ENCODE measurements at regions not wholly inside any gene's neighbourhood (a gene's known extent, or its start where the extent isn't known, plus 50 kb on each side); places are given as distances from the start of the nearest gene placed in this dataset.

GRCh38 chr7:110336423-110336822, 754.5 kb upstream of the LRRN3 start:
- no peak for TF ChIP-seq GATA3 (IDR thresholded peaks at IDR 0.05; ENCODE audit: low read depth, low read length)
- no peak for TF ChIP-seq GATA2 (IDR thresholded peaks at IDR 0.05; ENCODE audit: low read depth, low read length)

GRCh38 chr7:110337646-110338045, 753.3 kb upstream of the LRRN3 start:
- TF ChIP-seq GATA3 (IDR thresholded peaks at IDR 0.05; ENCODE audit: low read depth, low read length) (no peak), GATA2 (IDR thresholded peaks at IDR 0.05; ENCODE audit: low read depth, low read length) (no peak)

- TF ChIP-seq GATA3 (IDR thresholded peaks at IDR 0.05; ENCODE audit: low read depth, low read length) (no peak), GATA2 (IDR thresholded peaks at IDR 0.05; ENCODE audit: low read depth, low read length) (no peak)
Observed at GRCh38 chr7:110347081-110347480, 743.8 kb upstream of the LRRN3 start.

- TF ChIP-seq GATA2 (IDR thresholded peaks at IDR 0.05; ENCODE audit: low read depth, low read length) (no peak), GATA3 (IDR thresholded peaks at IDR 0.05; ENCODE audit: low read depth, low read length) (no peak)
Observed at GRCh38 chr7:110356438-110356837, 734.5 kb upstream of the LRRN3 start.

GRCh38 chr7:110358028-110358427, 732.9 kb upstream of the LRRN3 start:
- no peak for TF ChIP-seq GATA2 (IDR thresholded peaks at IDR 0.05; ENCODE audit: low read depth, low read length)
- no peak for TF ChIP-seq GATA3 (IDR thresholded peaks at IDR 0.05; ENCODE audit: low read depth, low read length)

DNA sequence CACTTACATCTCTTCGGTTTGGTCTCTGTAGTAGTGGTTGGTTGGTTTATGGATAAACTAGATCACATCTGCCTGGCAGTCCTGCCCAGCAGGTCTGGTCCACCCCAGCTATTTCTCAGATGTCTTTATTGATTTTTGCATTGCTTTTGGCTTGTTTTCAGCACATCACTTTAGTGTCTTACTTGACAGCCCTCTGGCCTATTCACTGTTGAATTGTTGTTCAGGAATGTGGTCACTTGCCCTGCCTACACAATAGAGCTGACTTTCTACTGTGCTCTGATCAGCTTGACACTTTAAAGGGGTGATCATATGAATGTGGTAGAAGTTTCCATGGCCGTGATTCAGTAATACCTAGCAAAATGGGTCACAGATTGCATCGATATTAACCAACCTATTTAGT, 719.2 kb upstream of the LRRN3 start:
- TF ChIP-seq GATA3 (IDR thresholded peaks at IDR 0.05; ENCODE audit: low read depth, low read length) (no peak), GATA2 (IDR thresholded peaks at IDR 0.05; ENCODE audit: low read depth, low read length) (no peak)

DNA sequence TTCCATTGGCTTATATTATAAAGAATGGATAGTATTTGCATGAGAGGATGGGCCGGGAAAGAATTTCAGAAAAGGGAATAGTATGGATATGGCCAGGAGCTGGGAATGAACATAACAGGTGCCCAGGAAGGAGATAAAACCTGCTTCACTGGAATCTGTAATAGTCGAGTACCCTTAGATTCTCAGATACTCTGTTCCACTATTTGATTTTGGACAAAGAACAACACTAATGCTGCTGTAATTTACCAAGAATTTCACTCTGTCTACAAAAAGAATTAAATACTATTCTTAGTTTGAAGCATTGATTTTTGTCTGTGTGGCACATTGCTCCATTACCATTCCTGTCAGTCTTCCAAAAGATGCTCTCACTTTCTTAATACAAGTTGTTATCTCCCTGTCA, 718.2 kb upstream of the LRRN3 start:
- no peak for TF ChIP-seq GATA3 (IDR thresholded peaks at IDR 0.05; ENCODE audit: low read depth, low read length)

DNA sequence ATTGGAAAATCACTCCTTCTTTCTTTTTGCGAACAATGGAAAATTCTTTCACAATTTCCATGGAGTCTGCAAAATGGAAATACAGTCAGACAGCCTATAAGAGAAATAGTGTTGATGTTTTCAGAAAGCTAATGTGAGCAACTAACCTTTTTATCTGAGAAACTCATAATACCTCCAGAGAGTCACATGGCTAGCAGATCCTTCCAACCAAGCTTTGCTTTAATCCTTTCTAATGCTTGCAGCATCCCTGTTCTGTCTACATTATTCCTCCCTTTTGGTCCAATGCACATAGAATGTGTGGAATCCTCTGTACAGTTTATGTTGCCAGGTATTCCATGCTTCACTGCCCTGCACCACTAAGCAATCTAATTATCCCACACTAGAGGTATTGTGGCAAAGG, 717.5 kb upstream of the LRRN3 start:
- no peak for TF ChIP-seq GATA2 (IDR thresholded peaks at IDR 0.05; ENCODE audit: low read depth, low read length)
- TF ChIP-seq GATA3 (IDR thresholded peaks at IDR 0.05; ENCODE audit: low read depth, low read length): no peak

- TF ChIP-seq GATA2 (IDR thresholded peaks at IDR 0.05; ENCODE audit: low read depth, low read length) (no peak), GATA3 (IDR thresholded peaks at IDR 0.05; ENCODE audit: low read depth, low read length) (no peak)
Observed at GRCh38 chr7:110373859-110374258, 717.1 kb upstream of the LRRN3 start.

DNA sequence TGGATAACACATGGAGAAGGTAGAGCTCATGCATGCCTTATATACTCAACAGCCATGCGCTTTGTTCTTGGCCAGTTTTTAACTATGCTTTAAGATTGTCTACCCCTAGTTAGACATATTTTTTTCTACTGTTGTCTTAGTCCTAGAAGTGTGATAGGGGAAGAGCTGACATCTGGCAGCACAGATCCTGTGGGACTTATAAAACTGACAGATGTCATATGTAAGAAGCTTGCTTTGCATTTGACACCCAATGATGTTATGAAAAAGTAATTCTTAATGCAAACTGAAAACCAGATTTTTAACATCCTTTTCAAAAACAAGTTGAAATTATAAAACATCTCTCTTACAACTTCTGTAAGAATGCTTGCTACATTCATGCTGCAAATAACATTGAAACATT, 715.9 kb upstream of the LRRN3 start:
- TF ChIP-seq GATA3 (IDR thresholded peaks at IDR 0.05; ENCODE audit: low read depth, low read length) (no peak), GATA2 (IDR thresholded peaks at IDR 0.05; ENCODE audit: low read depth, low read length) (no peak)

DNA sequence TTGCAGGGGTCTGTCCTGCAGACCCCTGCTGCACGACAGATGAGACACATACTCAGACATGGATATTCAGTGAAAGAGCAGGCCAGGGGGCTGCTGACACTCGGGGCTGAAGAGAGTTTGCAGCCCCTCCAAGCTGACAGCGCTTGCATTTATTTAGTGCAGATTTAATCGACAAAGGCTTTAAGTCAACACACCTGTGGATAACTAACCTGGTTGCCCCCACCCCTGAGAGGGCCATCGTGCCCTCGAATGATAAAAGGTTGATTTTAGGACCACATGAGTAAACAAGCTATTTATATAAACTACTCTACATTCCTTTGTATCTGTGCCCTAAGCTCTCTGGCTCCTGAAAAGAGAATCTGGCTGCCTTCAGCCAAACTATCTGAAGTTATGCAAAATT, 708.2 kb upstream of the LRRN3 start:
- no peak for TF ChIP-seq GATA3 (IDR thresholded peaks at IDR 0.05; ENCODE audit: low read depth, low read length)
- TF ChIP-seq GATA2 (IDR thresholded peaks at IDR 0.05; ENCODE audit: low read depth, low read length): no peak

- TF ChIP-seq GATA3 (IDR thresholded peaks at IDR 0.05; ENCODE audit: low read depth, low read length): no peak
- TF ChIP-seq GATA2 (IDR thresholded peaks at IDR 0.05; ENCODE audit: low read depth, low read length): no peak
Observed at GRCh38 chr7:110386006-110386405, 704.9 kb upstream of the LRRN3 start.

GRCh38 chr7:110386913-110387312, 704.0 kb upstream of the LRRN3 start:
- no peak for TF ChIP-seq GATA2 (IDR thresholded peaks at IDR 0.05; ENCODE audit: low read depth, low read length)
- TF ChIP-seq GATA3 (IDR thresholded peaks at IDR 0.05; ENCODE audit: low read depth, low read length): no peak

DNA sequence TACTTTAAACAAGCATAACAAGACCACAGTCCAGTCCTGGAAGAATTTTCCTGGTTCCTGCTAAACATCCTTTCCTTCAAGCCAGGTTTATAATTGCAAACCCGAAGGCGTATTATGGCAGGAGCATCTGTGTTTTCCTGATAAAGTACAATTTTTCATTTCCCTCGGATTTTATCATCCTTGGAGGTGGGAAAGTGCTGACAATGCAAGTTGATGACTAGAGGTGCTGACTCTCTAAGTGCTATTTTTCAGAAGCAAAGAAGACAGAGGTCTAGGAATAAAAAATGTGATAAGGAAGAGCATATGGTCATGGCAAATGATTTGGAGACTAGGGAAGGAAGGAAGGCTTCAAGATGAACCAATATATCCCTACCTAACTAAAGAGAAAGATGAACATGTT, 703.2 kb upstream of the LRRN3 start:
- TF ChIP-seq GATA2 (IDR thresholded peaks at IDR 0.05; ENCODE audit: low read depth, low read length): no peak

- TF ChIP-seq GATA3 (IDR thresholded peaks at IDR 0.05; ENCODE audit: low read depth, low read length): no peak
- TF ChIP-seq GATA2 (IDR thresholded peaks at IDR 0.05; ENCODE audit: low read depth, low read length): no peak
Observed at GRCh38 chr7:110388457-110388856, 702.5 kb upstream of the LRRN3 start.

DNA sequence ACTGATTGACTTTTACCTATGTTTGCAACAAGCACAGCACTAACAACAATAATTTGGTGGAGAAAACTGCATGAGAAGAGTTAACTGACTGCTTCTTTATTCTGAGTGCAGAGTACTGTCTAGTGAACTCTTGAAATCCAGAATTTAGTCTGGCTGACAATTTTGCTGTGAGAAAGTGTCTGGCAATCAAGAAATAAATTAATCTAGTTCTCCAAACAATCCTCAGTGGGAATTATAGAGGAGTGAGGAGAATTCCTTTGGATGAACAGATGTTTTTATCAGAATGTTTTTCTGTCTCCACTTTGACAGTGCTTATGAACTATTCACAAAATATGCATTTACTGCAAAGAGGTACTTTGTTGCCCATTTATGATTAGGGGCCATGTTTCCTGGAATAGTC, 694.9 kb upstream of the LRRN3 start:
- no peak for TF ChIP-seq GATA3 (IDR thresholded peaks at IDR 0.05; ENCODE audit: low read depth, low read length)
- TF ChIP-seq GATA2 (IDR thresholded peaks at IDR 0.05; ENCODE audit: low read depth, low read length): no peak

Data from SH-SY5Y (cell line).